Tibial nerve (tissue), 3 donors: ENCODE measurements at regions not wholly inside any gene's neighbourhood (a gene's known extent, or its start where the extent isn't known, plus 50 kb on each side); places are given as distances from the start of the nearest gene placed in this dataset.

Experiments used
- POLR2A ChIP-seq, 2 donors: fragments of 450-650 bp; IDR thresholded peaks; one replicate each; pipeline ENCODE4 v1.6.1; 2017; ENCODE audit warnings: antibody characterized with exemption in 2 of 2, mild to moderate bottlenecking in 2 of 2, moderate library complexity in 2 of 2
- TF ChIP-seq, protein P1 (sequence below), 5 experiments: fragments of 200-600 bp in 3 of 5; fragments of 450-650 bp in 2 of 5; sonication (generic) in 3 of 5; IDR thresholded peaks; one replicate each; pipeline ENCODE4 v1.5.1; 2016 to 2019; ENCODE audit warnings: antibody characterized with exemption in 5 of 5, mild to moderate bottlenecking in 3 of 5, moderate library complexity in 2 of 5

DNA sequence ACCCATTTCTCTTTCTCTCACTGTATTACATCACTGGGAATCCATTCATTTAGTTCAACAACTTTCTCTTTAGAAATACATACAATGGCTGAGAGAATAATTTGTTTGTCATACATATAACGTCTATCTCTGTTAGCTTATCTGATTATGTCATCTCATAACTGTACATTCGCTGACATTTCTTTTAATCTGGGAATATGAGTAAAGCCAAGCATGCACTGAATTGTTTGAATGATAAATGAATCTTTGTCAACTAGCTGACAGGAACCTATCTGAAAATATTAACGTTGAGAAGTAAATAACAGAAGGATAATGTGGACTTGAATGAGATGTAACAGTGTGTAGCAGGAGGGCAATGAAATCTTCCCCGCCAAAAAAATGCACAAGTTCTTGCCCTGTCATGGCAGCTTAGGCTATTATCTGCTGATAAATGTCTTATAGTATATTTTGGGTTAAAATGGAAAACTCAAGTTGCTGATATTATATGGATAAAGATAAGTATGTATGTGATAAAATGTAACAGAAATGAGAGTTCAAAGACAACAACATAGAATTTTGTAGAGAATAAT is 581.2 kb upstream of the ADGRB3 start:
- TF ChIP-seq, protein P1, sequence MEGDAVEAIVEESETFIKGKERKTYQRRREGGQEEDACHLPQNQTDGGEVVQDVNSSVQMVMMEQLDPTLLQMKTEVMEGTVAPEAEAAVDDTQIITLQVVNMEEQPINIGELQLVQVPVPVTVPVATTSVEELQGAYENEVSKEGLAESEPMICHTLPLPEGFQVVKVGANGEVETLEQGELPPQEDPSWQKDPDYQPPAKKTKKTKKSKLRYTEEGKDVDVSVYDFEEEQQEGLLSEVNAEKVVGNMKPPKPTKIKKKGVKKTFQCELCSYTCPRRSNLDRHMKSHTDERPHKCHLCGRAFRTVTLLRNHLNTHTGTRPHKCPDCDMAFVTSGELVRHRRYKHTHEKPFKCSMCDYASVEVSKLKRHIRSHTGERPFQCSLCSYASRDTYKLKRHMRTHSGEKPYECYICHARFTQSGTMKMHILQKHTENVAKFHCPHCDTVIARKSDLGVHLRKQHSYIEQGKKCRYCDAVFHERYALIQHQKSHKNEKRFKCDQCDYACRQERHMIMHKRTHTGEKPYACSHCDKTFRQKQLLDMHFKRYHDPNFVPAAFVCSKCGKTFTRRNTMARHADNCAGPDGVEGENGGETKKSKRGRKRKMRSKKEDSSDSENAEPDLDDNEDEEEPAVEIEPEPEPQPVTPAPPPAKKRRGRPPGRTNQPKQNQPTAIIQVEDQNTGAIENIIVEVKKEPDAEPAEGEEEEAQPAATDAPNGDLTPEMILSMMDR (IDR thresholded peaks at IDR 0.05) = no peak
- TF ChIP-seq POLR2A (IDR thresholded peaks at IDR 0.05) = no peak
